GM19467 (cell line): ENCODE measurements at regions not wholly inside any gene's neighbourhood (a gene's known extent, or its start where the extent isn't known, plus 50 kb on each side); places are given as distances from the start of the nearest gene placed in this dataset.

Experiments
- ATAC-seq: cut with Tn5 transposase; IDR thresholded peaks from one replicate; pipeline ENCODE4 v1.9.1; 2021; ENCODE audit warnings: mild to moderate bottlenecking, moderate library complexity; ENCODE audit not compliant: unreplicated experiment

GRCh38 chr5:2222246-2222992 lies 339.7 kb upstream of the IRX4 start:
- no peak for ATAC-seq

- ATAC-seq = no peak
Measured at GRCh38 chr5:2221450-2221849, 338.7 kb upstream of the IRX4 start.

GRCh38 chr5:2220741-2221140 lies 338.0 kb upstream of the IRX4 start:
- ATAC-seq = no peak

DNA sequence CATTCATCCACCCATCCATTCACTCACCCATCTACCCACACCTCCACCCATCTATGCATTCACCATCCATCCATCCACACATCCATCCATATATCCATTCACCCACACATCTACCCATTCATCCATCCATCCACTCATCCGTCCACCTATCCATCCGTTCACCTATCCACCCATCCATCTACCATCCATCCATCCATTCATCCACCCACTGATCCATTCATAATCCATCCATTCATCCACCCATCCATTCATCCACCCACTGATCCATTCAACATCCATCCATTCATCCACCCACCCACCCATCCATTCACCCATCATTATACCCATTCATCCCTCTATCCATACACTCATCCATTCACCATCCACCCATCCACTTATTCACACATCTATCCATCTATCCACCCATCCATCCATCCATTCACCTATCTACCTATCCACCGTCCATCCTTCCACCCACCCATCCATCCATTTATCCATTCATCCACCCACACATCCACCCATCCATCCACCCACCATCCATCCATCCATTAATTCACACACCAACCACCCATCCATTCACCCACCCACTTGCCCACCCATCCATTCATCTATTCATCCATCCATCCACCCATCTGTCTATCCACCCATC lies 336.5 kb upstream of the IRX4 start:
- no peak for ATAC-seq

- ATAC-seq = no peak
Measured at GRCh38 chr5:2217219-2217618, 334.5 kb upstream of the IRX4 start.

GRCh38 chr5:2214910-2215590 lies 332.3 kb upstream of the IRX4 start:
- no peak for ATAC-seq

- no peak for ATAC-seq
Measured at GRCh38 chr5:2213121-2213730, 330.5 kb upstream of the IRX4 start.

DNA sequence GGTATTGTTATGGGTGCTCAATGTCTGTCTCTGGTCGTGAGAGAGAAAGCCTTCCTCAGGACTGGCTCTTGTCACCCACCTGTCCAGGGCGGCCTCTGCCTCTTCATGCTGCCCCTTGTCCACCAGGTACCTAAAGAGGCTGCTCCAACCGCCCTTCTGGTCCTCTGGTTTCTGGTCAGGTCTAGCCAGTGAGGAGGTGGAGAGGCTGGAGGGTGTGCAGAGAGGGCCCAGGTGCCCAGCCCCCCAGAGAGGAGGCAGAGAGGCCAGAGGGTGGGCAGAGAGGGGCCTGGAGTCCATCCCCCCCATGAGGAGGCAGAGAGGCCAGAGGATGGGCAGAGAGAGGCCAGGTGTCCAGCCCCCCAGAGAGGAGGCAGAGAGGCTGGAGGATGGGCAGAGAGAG lies 329.8 kb upstream of the IRX4 start:
- ATAC-seq = no peak

- ATAC-seq = no peak
Measured at GRCh38 chr5:2208239-2208544, 325.5 kb upstream of the IRX4 start.

DNA sequence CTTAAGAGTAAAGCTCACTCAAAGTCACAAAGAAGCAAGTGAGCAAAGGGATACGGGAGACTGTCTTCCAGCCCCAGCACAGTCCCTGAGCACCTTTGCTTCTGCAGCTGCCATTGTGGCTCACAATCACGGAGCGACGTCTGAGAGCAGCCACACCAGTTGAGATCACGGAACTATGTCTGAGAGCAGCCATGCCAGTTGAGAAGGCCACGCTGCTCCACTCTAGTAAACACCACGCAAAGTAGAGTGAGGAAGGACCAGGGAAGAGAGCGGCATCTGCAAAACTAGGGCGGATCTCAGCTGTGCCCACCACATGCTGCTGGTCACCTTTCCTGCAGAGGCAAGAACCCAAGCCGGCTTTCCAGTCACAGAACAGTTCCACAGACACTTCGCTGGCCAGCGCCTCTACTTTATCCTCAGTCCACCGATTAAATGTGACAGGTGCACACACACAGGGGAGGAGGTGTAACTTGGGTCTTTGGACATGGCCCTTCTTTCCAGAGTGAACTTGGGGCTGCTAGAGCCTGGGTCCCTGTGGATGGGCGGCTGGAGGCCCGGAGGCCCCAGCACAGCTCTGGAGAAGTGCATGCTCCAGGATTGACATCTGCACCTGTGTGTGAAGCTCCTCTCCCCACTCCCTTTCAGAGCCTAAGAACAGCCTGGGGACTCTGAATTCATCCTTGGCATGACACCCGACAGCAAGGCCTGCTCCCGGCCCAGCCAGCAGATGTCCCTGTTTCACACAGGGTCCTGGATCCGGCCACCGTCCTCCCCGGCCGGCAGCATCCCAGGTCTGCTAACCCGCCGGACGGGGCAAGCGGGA lies 324.9 kb upstream of the IRX4 start:
- no peak for ATAC-seq

- no peak for ATAC-seq
Measured at GRCh38 chr5:2207109-2207399, 324.3 kb upstream of the IRX4 start.

DNA sequence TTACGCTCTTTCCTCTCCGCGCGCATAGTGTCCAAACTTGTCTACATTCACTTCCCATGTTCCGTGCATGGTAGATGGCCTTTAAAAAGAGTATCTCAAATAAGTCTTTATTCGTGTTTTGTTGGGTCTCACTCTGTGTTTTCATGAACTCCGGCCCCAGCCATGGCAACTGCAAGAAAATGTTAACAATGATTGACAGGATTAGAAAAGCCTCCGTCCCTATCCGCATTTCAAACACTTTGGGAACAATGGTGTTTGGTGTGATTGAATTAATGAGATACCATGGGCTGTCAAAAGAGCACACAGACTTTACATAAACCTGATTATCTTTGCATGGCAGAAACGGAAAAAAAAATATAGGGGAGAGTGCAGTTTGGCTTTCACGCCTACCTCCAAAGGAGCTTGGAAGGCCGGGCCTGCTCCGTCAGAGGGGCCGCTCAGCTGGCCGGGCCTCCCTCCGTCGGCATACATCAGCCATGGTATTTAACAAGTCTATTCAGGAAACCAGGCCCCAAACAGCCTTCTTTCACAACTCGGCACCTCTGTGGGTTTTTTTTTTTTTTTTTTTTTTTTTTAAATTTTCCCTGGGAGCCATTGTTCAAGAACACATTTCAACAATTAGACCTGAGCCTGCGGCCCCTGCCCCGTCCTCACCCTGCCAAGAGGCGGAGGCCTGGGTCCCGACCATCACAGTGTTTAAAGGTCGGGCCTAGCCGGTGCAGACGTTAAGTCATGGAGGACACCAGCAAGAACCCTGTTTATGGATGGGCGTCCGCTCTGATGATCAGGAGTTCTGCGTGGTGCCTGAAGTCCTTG lies 323.8 kb upstream of the IRX4 start:
- no peak for ATAC-seq

DNA sequence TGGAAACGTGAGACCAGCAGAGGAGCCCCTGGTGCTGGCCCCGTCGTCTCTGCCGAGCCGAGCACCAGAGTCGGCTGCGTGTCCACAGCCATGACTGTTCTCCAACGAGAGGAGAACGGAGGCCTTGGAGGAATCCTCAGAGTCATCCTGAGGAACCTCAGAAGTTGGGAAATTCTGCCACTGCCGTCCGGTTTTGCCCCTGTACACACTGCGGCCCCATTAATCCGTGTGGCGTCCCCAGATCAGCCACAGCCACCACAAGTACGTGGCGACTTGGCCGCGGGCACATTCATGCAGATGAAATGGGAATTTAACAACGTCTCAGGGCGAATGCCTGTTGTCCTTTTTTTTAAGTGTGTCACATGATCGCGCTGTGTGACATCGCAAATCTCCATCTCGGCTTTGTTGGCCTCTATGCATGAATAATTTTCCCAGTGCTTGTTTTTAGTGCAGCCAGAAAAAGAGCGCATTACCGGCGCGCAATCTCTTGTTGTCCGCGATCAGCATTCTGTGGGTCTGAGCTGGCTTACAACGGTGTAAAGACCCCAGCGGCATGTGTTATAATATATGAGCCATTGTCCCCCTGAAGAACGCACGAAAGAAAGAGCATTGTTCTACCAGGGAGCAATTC lies 323.0 kb upstream of the IRX4 start:
- no peak for ATAC-seq

- no peak for ATAC-seq
Measured at GRCh38 chr5:2205185-2205585, 322.5 kb upstream of the IRX4 start.

DNA sequence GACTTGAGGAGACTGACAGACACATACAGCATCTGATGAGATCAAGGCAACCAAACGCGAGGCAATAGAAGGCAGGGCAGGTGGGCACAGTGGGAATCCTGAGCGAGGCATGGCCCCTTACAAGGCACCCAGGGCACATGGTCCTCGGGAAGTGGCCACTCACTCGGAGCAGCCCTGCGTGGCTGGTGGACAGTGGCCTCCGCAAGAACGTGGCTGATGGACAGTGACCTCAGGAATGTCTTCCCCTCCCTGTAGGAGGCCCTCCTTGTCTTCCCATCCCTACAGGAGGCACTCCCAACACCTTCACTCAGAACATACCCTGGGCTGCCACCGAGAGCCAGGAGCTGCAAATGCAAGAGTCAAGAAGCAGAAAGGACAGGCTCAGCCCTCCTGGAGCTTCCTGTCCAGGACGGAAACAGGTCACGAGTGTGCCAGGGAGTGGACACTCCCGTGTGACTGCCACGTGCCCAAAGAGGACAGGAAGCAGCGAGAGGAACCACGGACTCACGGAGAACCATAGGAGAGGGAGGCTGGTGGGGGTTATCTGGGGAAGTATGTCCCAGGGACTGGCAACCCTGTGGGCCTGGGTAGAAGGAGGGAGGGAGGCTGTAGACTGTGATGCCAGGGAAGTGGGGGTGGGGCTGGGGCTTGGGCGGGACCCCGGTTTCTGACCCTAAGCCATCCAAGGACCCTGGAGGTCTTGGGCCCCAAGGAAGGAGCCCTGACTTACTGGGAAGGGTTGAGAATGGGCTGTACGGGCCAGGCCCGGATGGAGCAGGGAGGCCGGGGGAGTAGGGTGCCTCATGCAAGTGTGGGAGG lies 321.9 kb upstream of the IRX4 start:
- ATAC-seq = no peak

- ATAC-seq = no peak
Measured at GRCh38 chr5:2203774-2204173, 321.0 kb upstream of the IRX4 start.

DNA sequence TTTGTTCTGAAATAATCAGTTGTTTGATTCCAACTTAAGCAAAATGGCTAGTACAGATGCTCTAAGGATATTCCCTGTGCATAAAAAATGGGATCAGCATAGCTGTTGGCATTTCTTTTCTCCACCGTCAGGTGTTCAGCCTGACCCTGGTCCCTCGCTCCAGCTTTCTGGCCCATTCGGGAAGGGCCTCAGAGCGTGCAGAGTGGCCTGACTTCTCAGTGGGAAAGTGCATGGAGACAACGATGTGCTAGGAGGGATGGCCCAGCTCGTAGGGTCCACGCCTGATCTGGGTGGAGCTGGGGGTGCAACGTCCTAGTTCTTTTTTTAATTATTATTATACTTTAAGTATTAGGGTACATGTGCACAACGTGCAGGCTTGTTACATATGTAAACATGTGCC lies 319.1 kb upstream of the IRX4 start:
- ATAC-seq = no peak

DNA sequence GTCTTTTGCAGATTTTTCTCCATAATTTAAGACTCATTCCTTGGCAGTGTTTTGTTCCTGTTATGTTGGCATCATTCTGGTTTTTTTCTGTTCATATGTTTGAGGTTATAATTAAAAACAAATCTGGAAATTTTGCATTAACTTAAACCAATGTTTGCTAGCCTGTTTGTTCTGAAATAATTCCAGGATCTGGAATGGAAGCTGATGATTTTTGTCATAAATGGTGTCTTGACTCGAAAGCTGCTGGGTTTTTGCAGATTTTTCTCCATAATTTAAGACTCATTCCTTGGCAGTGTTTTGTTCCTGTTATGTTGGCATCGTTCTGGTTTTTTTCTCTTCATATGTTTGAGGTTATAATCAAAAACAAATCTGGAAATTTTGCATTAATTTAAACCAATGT lies 318.7 kb upstream of the IRX4 start:
- ATAC-seq = no peak

DNA sequence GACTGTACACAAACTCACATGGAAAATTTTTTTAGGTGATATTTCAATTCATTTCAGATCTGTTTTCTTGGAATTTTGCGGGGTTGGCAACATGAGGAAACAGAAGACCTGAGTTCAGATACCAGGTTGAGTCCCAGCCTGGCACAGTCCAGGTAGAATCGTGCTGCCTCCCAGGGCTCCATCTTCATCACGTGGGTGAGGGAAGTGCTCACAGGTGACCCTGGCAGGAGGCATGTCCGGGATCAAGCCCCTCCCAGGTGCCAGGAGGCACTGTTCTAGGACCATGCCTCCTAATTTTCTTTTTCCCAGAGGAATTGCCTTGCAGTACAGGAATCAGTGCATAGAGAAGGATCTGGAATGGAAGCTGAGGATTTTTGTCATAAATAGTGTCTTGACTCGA lies 318.3 kb upstream of the IRX4 start:
- no peak for ATAC-seq
